ENCODE measurements at regions not wholly inside any gene's neighbourhood (a gene's known extent, or its start where the extent isn't known, plus 50 kb on each side); places are given as distances from the start of the nearest gene placed in this dataset.

DNA sequence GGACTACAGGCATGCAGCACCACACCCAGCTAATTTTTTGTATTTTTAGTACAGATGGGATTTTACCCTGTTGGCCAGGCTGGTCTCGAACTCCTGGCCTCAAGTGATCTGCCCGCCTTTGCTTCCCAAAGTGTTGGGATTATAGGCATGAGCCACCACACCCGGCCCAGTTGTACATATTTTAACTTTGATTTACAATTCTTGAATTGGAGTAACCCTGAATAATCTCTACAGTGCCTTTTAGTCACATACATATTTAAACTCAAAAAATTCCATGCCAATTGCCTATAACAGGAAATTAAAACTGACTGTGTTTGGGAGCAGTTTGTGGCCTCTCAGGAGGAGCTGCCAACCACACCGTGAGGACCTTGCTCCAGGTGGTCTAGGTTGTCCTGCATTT is 199.8 kb upstream of the PDE10A start:
- TF ChIP-seq CTCF (IDR thresholded peaks at IDR 0.05) (no peak), POLR2A (IDR thresholded peaks at IDR 0.05) (no peak)

Data from prostate gland (tissue), 2 donors.